Endothelial cell of umbilical vein (primary cell): ENCODE measurements at regions not wholly inside any gene's neighbourhood (a gene's known extent, or its start where the extent isn't known, plus 50 kb on each side); places are given as distances from the start of the nearest gene placed in this dataset.

Experiments
- BruUV-seq: library from RNA; stranded (reverse); fragments of 400-500 nt; replicated peaks from 2 replicates; lab custom pipeline; 2021; lab: Mats Ljungman, UMichigan
- CTCF ChIA-PET: fragments of 300-600, 350-600 bp; sonication (Branson Sonifier 250); formaldehyde crosslinking; loops from one replicate; lab custom pipeline; 2021; ENCODE audit warnings: antibody characterized with exemption, inconsistent platforms; lab: Charles Lee
- POLR2A ChIA-PET: fragments of 300-600, 350-600 bp; sonication (Branson Sonifier 250); formaldehyde crosslinking; loops from one replicate; lab custom pipeline; 2021; ENCODE audit warnings: antibody characterized with exemption, inconsistent platforms; lab: Charles Lee
- DNase-seq: peaks from one replicate; pipeline ENCODE4 v3.0.0-alpha.2; 2011; ENCODE audit warnings: low read depth, low spot score
- FAIRE-seq: peaks from 2 replicates; lab custom pipeline; 2011; peaks lifted over from hg19 to GRCh38; lab: Jason Lieb, UNC
- H2AFZ ChIP-seq: 2 replicates; pipeline ENCODE4 v1.6.0; 2012; ENCODE audit warnings: low read depth, low read length, control low read depth, inconsistent platforms
- H3K27ac ChIP-seq: 2 replicates; pipeline ENCODE4 v1.5.1; 2011; ENCODE audit warnings: low read depth, mild to moderate bottlenecking, control low read depth, low read length, moderate library complexity; ENCODE audit not compliant: insufficient read depth
- H3K27me3 ChIP-seq, 2 experiments: 2 replicates each; pipeline versions ENCODE4 v1.6.0 to v1.6.1; 2011; ENCODE audit warnings: low read length in 2 of 2, mixed read lengths in 1 of 2; ENCODE audit not compliant: control insufficient read depth in 2 of 2, insufficient read depth in 2 of 2
- H3K36me3 ChIP-seq, 2 experiments: 2 replicates in 1 of 2; 3 replicates in 1 of 2; pipeline ENCODE4 v1.5.1; 2011; ENCODE audit warnings: low read length in 2 of 2, mild to moderate bottlenecking in 1 of 2, moderate library complexity in 1 of 2; ENCODE audit not compliant: control insufficient read depth in 2 of 2, insufficient read depth in 2 of 2; ENCODE audit errors: extremely low read depth in 1 of 2
- H3K4me1 ChIP-seq: 3 replicates; pipeline ENCODE4 v1.5.1; 2011; ENCODE audit warnings: mild to moderate bottlenecking, low read length; ENCODE audit not compliant: control insufficient read depth, insufficient read depth; ENCODE audit errors: extremely low read depth
- H3K4me2 ChIP-seq: 2 replicates; pipeline ENCODE4 v1.6.1; 2011; ENCODE audit warnings: low read length, control low read depth, mixed read lengths; ENCODE audit not compliant: insufficient read depth
- H3K4me3 ChIP-seq, 3 experiments: fragments of 200-600 bp in 1 of 3; sonication (generic), shearing (Covaris generic) in 1 of 3; replicated peaks in 1 of 3; 2 replicates each; pipeline ENCODE4 v1.5.1; 2011 to 2016; ENCODE audit warnings: control low read depth in 3 of 3, low read length in 3 of 3, mild to moderate bottlenecking in 2 of 3, inconsistent platforms in 1 of 3, low read depth in 1 of 3, moderate library complexity in 1 of 3; ENCODE audit not compliant: insufficient read depth in 1 of 3
- H3K79me2 ChIP-seq: 2 replicates; pipeline ENCODE4 v1.6.0; 2012; ENCODE audit warnings: low read length, inconsistent platforms; ENCODE audit not compliant: control insufficient read depth, insufficient read depth
- H3K9ac ChIP-seq: replicated peaks from 2 replicates; pipeline ENCODE3; 2011; ENCODE audit warnings: low read length, control low read depth; ENCODE audit not compliant: insufficient read depth; ENCODE audit errors: extremely low read depth
- H3K9me1 ChIP-seq: replicated peaks from 3 replicates; pipeline ENCODE4 v1.6.0; 2011; ENCODE audit warnings: mild to moderate bottlenecking, low read length; ENCODE audit not compliant: control insufficient read depth, insufficient read depth; ENCODE audit errors: extremely low read depth
- H3K9me3 ChIP-seq: replicated peaks from 2 replicates; pipeline ENCODE4 v1.5.1; 2012; ENCODE audit warnings: low read length, inconsistent platforms; ENCODE audit not compliant: control insufficient read depth, insufficient read depth
- H4K20me1 ChIP-seq: replicated peaks from 2 replicates; pipeline ENCODE3; 2011; ENCODE audit warnings: mild to moderate bottlenecking, low read length; ENCODE audit not compliant: control insufficient read depth, insufficient read depth; ENCODE audit errors: extremely low read depth
- FOS ChIP-seq: IDR thresholded peaks from 2 replicates; pipeline ENCODE4 v1.6.1; 2011; ENCODE audit warnings: mild to moderate bottlenecking, low read length, moderate library complexity, borderline replicate concordance; ENCODE audit not compliant: insufficient read depth
- POLR2A ChIP-seq: IDR thresholded peaks from 2 replicates; pipeline ENCODE4 v1.6.1; 2012; ENCODE audit warnings: low read depth, mild to moderate bottlenecking, control low read depth, low read length
- POLR2AphosphoS5 ChIP-seq: IDR thresholded peaks from 2 replicates; pipeline ENCODE4 v1.6.1; 2012; ENCODE audit warnings: low read depth, mild to moderate bottlenecking, control low read depth, low read length, moderate library complexity; ENCODE audit not compliant: insufficient read depth
- dilution Hi-C: fragments of 300-500 bp; cut with MboI; formaldehyde crosslinking; loops from one replicate; pipeline ENCODE4 v1.15.0; 2019; ENCODE audit warnings: low sequenced_read_pairs; ENCODE audit not compliant: extremely low pct_ligation_motif_present
- intact Hi-C: fragments of 100-400 bp; cut with micrococcal nuclease; formaldehyde crosslinking; loops from one replicate; pipeline ENCODE4 v1.10.0; 2022

DNA sequence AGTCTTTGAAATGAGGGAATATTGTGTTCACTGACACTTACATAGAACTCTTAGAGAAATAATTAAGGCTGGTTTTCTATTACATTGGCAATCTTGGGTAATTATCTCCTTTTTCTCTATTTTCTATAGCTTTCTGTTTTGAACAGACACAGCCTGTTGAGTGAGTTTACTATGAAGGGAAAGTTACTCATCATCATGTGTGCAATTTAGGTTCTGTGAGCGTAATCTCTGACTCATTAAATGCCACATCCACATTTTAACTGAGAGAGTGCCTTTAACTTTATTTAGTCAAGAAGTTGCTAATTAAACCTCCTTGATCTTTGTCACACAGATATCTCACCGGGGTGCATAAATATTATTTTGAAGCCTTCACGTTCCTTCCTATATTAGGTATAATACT is 174.0 kb upstream of the SLC8A1 start:
- no peak for FAIRE-seq
- Histone ChIP-seq H3K9ac (no peak overlapping the region), H3K27ac (no peak overlapping the region)

DNA sequence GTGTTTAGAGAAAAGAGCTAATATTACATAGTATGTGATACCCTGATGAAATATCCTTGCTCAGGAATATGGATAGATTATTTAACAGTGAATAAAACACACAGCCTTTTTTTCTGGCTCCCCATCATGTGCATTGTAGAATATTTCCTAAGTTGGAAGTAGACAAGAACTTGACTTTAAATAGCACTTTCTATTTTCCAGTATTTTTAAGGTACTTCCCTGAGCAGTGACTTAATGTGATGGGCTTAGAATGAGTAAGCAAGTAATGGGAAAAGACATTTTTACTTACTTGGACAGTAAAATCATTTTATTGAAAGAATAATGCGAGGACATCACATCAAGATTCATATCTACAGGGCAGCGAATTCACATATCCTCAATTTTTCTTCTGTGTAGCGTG is 176.7 kb upstream of the SLC8A1 start:
- dilution Hi-C loops: no loop called here
- H3K9me1 ChIP-seq: no peaks in the 10 kb centered on the region
- CTCF ChIA-PET: interaction anchor here (0.7 to 1.0 kb wide), 2 partner anchors 14 to 28 kb away, joined by 3 read pairs; no protein-coding TSS in a partner anchor
- no peak for TF ChIP-seq POLR2A
- no peak overlapping the region for H3K4me2 ChIP-seq
- H3K4me1 ChIP-seq: no peaks in the 10 kb centered on the region
- no peak overlapping the region for H3K9ac ChIP-seq
- no peak overlapping the region for H3K27ac ChIP-seq
- FAIRE-seq: no peak
- POLR2A ChIA-PET: no interaction called here
- no peaks in the 10 kb centered on the region for H3K27me3 ChIP-seq
- H3K4me3 ChIP-seq: no peak overlapping the region
- BruUV-seq: no TSS peak
- H4K20me1 ChIP-seq: no peaks in the 10 kb centered on the region
- intact Hi-C loops: no loop called here
- no peaks in the 10 kb centered on the region for H3K79me2 ChIP-seq
- DNase-seq: no peak
- no peaks in the 10 kb centered on the region for H3K9me3 ChIP-seq
- no peaks in the 10 kb centered on the region for H3K36me3 ChIP-seq
- H2AFZ ChIP-seq: no peak overlapping the region

More for the DNA sequence above, 174.0 kb upstream of the SLC8A1 start:
- no peaks in the 10 kb centered on the region for H3K9me3 ChIP-seq
- no peaks in the 10 kb centered on the region for H3K36me3 ChIP-seq
- no peak overlapping the region for H3K4me2 ChIP-seq
- ChIA-PET CTCF (no interaction called here), POLR2A (no interaction called here)
- dilution Hi-C loops: no loop called here
- H3K79me2 ChIP-seq: no peaks in the 10 kb centered on the region
- H3K4me3 ChIP-seq: no peak overlapping the region
- H2AFZ ChIP-seq: no peak overlapping the region
- intact Hi-C loops: no loop called here
- no peaks in the 10 kb centered on the region for H4K20me1 ChIP-seq
- TF ChIP-seq FOS: peak; percentile 19
- no peak for TF ChIP-seq POLR2AphosphoS5
- DNase-seq: peak; percentile 23
- H3K27me3 ChIP-seq: no peaks in the 10 kb centered on the region
- H3K9me1 ChIP-seq: no peaks in the 10 kb centered on the region
- H3K4me1 ChIP-seq: no peaks in the 10 kb centered on the region
- no TSS peak for BruUV-seq
